ENCODE measurements at regions not wholly inside any gene's neighbourhood (a gene's known extent, or its start where the extent isn't known, plus 50 kb on each side); places are given as distances from the start of the nearest gene placed in this dataset.

GRCh38 chr4:107133965-107134653 lies 98.0 kb upstream of the DKK2 start:
- DNase-seq (ENCODE audit: extremely low spot score in 2 of 2), result no peak
- H3K9me3 ChIP-seq, result no peaks in the 10 kb centered on the region
- H3K4me3 ChIP-seq, result no peak overlapping the region
- H3K36me3 ChIP-seq, result no peaks in the 10 kb centered on the region
- no peaks in the 10 kb centered on the region for H3K4me1 ChIP-seq
- intact Hi-C loops (cut with DNase I), result no loop called here
- no peaks in the 10 kb centered on the region for H3K27me3 ChIP-seq
- TF ChIP-seq POLR2A (IDR thresholded peaks at IDR 0.05), result no peak
- TF ChIP-seq POLR2AphosphoS5 (IDR thresholded peaks at IDR 0.05; ENCODE audit: insufficient read depth in 1 of 2, low read depth in 1 of 2), result no peak
- TF ChIP-seq, protein P1, sequence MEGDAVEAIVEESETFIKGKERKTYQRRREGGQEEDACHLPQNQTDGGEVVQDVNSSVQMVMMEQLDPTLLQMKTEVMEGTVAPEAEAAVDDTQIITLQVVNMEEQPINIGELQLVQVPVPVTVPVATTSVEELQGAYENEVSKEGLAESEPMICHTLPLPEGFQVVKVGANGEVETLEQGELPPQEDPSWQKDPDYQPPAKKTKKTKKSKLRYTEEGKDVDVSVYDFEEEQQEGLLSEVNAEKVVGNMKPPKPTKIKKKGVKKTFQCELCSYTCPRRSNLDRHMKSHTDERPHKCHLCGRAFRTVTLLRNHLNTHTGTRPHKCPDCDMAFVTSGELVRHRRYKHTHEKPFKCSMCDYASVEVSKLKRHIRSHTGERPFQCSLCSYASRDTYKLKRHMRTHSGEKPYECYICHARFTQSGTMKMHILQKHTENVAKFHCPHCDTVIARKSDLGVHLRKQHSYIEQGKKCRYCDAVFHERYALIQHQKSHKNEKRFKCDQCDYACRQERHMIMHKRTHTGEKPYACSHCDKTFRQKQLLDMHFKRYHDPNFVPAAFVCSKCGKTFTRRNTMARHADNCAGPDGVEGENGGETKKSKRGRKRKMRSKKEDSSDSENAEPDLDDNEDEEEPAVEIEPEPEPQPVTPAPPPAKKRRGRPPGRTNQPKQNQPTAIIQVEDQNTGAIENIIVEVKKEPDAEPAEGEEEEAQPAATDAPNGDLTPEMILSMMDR (IDR thresholded peaks at IDR 0.05), result no peak
- no peak overlapping the region for H3K27ac ChIP-seq

- TF ChIP-seq POLR2AphosphoS5 (IDR thresholded peaks at IDR 0.05; ENCODE audit: insufficient read depth in 1 of 2, low read depth in 1 of 2) (no peak), POLR2A (IDR thresholded peaks at IDR 0.05) (no peak)
- TF ChIP-seq, protein P1 (IDR thresholded peaks at IDR 0.05), result no peak
- Histone ChIP-seq H3K27me3 (no peaks in the 10 kb centered on the region), H3K36me3 (no peaks in the 10 kb centered on the region), H3K9me3 (no peaks in the 10 kb centered on the region), H3K4me3 (no peak overlapping the region), H3K27ac (no peak overlapping the region), H3K4me1 (no peaks in the 10 kb centered on the region)
- intact Hi-C loops (cut with DNase I), result no loop called here
- DNase-seq (ENCODE audit: extremely low spot score in 2 of 2), result no peak
Observed at GRCh38 chr4:107131295-107131694, 95.2 kb upstream of the DKK2 start.

DNA sequence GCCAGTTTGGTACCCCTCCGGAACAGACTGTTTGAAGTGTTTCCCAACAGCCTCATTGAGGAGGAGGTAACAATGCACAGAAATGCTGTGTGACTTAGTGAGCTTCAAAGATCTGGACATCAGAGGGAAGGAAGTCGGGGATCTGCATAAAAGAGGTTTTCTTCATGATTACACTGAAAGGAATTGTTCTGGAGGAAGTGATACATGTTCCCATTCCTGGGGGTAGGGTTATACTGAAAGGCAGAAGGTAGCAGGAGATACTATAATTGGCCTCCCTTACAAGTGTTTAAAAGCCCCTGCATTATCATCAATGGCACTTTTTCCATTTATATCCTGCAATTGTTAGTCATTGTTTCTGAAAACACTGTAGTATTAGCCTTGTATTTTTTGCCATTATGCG lies 94.0 kb upstream of the DKK2 start:
- H3K36me3 ChIP-seq, result no peaks in the 10 kb centered on the region
- H3K9me3 ChIP-seq, result no peaks in the 10 kb centered on the region
- H3K4me3 ChIP-seq, result no peak overlapping the region
- H3K27me3 ChIP-seq, result no peaks in the 10 kb centered on the region
- TF ChIP-seq POLR2AphosphoS5 (IDR thresholded peaks at IDR 0.05; ENCODE audit: insufficient read depth in 1 of 2, low read depth in 1 of 2) (no peak), POLR2A (IDR thresholded peaks at IDR 0.05) (no peak)
- TF ChIP-seq, protein P1 (IDR thresholded peaks at IDR 0.05), result no peak
- H3K4me1 ChIP-seq, result no peaks in the 10 kb centered on the region
- no peak overlapping the region for H3K27ac ChIP-seq
- intact Hi-C loops (cut with DNase I), result no loop called here
- DNase-seq (ENCODE audit: extremely low spot score in 2 of 2), result no peak

DNA sequence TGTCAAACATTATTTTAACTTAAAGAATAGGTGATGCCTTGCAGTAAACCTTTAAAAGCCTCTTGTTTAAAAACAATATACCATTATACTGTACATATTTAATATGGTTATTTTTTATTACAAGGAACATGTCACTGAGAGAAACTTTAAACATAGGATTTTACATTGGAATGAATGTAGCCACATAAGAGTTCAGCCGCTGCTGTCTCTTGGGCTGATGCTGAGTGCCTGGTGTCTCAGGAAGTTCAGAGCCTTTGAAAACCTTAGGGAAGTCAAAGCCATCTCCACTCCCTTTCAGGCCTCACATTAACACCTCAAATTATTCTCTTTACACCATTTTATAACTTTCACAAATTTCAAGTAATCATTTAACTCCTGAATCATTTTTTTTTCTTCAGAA lies 93.5 kb upstream of the DKK2 start:
- no peaks in the 10 kb centered on the region for H3K9me3 ChIP-seq
- intact Hi-C loops (cut with DNase I), result no loop called here
- no peaks in the 10 kb centered on the region for H3K4me1 ChIP-seq
- no peaks in the 10 kb centered on the region for H3K36me3 ChIP-seq
- DNase-seq (ENCODE audit: extremely low spot score in 2 of 2), result no peak
- no peak overlapping the region for H3K27ac ChIP-seq
- H3K4me3 ChIP-seq, result no peak overlapping the region
- no peaks in the 10 kb centered on the region for H3K27me3 ChIP-seq
- TF ChIP-seq, protein P1 (IDR thresholded peaks at IDR 0.05), result no peak
- TF ChIP-seq POLR2A (IDR thresholded peaks at IDR 0.05) (no peak), POLR2AphosphoS5 (IDR thresholded peaks at IDR 0.05; ENCODE audit: insufficient read depth in 1 of 2, low read depth in 1 of 2) (no peak)

DNA sequence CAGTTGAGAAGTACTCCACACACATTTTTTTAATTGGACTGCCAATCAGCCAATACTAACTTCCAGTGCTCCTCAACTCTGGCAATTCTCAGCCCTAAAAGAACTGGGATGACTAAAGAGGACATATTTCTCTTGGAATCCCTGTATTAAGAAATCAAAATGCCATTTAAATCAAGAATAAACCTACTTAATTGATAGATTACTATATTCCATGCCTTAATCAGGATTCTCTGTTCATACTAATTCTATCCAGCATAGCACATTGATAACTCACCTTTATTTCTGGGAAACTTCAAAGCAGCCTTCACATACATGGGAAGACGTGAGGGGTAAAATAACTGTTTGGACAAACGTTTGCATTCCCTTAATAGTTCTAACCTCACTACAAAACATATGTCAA lies 93.0 kb upstream of the DKK2 start:
- intact Hi-C loops (cut with DNase I), result no loop called here
- TF ChIP-seq POLR2AphosphoS5 (IDR thresholded peaks at IDR 0.05; ENCODE audit: insufficient read depth in 1 of 2, low read depth in 1 of 2) (no peak), POLR2A (IDR thresholded peaks at IDR 0.05) (no peak)
- TF ChIP-seq, protein P1 (IDR thresholded peaks at IDR 0.05), result no peak
- DNase-seq (ENCODE audit: extremely low spot score in 2 of 2), result no peak
- H3K4me1 ChIP-seq, result no peaks in the 10 kb centered on the region
- no peaks in the 10 kb centered on the region for H3K27me3 ChIP-seq
- H3K4me3 ChIP-seq, result no peak overlapping the region
- H3K27ac ChIP-seq, result no peak overlapping the region
- no peaks in the 10 kb centered on the region for H3K36me3 ChIP-seq
- no peaks in the 10 kb centered on the region for H3K9me3 ChIP-seq
